Breast epithelium (tissue), 3 donors: ENCODE measurements at regions not wholly inside any gene's neighbourhood (a gene's known extent, or its start where the extent isn't known, plus 50 kb on each side); places are given as distances from the start of the nearest gene placed in this dataset.

ENCODE experiments used
- CTCF ChIP-seq, 3 donors: fragments of 450-650 bp; IDR thresholded peaks; one replicate each; pipeline ENCODE4 v1.5.1; 2016 to 2017; ENCODE audit warnings: antibody characterized with exemption in 3 of 3, mild to moderate bottlenecking in 3 of 3, moderate library complexity in 3 of 3
- POLR2AphosphoS5 ChIP-seq, 3 donors: sonication (generic); formaldehyde crosslinking; IDR thresholded peaks; one replicate each; pipeline ENCODE4 v1.6.1; 2017; ENCODE audit warnings: antibody characterized with exemption in 3 of 3

- no peak for TF ChIP-seq CTCF (IDR thresholded peaks at IDR 0.05)
- no peak for TF ChIP-seq POLR2AphosphoS5 (IDR thresholded peaks at IDR 0.05)
These were observed 180.0 kb upstream of the ASIC2 start for GRCh38 chr17:33473061-33473460.
